ENCODE measurements at regions not wholly inside any gene's neighbourhood (a gene's known extent, or its start where the extent isn't known, plus 50 kb on each side); places are given as distances from the start of the nearest gene placed in this dataset.
"Not testable (repeated sequence)": the region's sequence is repeated elsewhere in the genome, so short reads cannot be mapped to it uniquely, and the experiment has no call there.

DNA sequence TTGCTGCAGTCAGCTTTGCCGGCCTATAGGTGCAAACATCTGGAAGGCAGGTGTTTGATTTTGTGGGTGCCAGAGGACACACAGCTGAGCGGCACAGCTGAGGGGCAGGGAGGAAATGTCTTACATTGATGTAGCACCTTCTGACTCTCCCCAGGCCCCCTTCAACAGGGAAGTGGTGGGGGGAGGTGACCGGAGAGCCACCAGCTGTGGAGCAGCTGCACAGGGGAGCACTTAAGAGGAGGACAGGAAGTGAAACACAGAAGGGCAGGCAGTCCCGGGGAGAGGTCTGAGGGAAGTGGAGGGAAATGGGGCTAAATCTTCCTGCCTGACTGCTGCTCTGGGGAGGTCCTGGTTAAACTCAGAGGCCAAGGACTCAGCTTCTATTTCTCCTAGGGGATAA is 409.1 kb downstream of the TNS1 start:
- TF ChIP-seq, protein P1, sequence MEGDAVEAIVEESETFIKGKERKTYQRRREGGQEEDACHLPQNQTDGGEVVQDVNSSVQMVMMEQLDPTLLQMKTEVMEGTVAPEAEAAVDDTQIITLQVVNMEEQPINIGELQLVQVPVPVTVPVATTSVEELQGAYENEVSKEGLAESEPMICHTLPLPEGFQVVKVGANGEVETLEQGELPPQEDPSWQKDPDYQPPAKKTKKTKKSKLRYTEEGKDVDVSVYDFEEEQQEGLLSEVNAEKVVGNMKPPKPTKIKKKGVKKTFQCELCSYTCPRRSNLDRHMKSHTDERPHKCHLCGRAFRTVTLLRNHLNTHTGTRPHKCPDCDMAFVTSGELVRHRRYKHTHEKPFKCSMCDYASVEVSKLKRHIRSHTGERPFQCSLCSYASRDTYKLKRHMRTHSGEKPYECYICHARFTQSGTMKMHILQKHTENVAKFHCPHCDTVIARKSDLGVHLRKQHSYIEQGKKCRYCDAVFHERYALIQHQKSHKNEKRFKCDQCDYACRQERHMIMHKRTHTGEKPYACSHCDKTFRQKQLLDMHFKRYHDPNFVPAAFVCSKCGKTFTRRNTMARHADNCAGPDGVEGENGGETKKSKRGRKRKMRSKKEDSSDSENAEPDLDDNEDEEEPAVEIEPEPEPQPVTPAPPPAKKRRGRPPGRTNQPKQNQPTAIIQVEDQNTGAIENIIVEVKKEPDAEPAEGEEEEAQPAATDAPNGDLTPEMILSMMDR (IDR thresholded peaks at IDR 0.05), result no peak
- Histone ChIP-seq H3K9me3 (no peaks in the 10 kb centered on the region), H3K4me3 (ENCODE audit: low read depth in 1 of 2, low read length in 1 of 2) (no peak overlapping the region), H3K27ac (no peak overlapping the region), H3K36me3 (no peaks in the 10 kb centered on the region), H3K27me3 (peaks cover 3% of the 10 kb centered on the region), H3K4me1 (ENCODE audit: control insufficient read depth in 1 of 2, insufficient read depth in 1 of 2, low read depth in 1 of 2, low read length in 1 of 2) (no peaks in the 10 kb centered on the region)

DNA sequence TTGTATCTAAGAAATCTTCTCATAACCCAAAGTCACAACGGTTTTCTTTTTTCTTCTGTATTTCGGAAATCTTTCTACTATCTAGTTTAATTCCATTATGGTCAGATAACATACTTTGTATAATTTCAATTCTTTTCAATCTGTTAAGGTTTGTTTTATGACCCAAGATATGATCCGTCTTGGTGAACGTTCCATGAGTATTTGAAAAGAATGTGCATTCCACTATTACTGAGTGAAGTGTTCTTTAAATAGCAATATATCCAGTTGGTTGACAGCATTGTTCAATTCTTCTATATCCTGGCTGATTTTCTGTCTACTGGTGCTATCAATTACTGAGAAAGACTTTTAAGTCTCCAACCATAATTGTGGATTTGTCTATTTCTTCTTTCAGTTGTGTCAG is 414.5 kb downstream of the TNS1 start:
- H3K36me3 ChIP-seq, result no peaks in the 10 kb centered on the region
- TF ChIP-seq, protein P1 (IDR thresholded peaks at IDR 0.05), result no peak
- no peaks in the 10 kb centered on the region for H3K9me3 ChIP-seq
- no peaks in the 10 kb centered on the region for H3K4me1 ChIP-seq (ENCODE audit: control insufficient read depth in 1 of 2, insufficient read depth in 1 of 2, low read depth in 1 of 2, low read length in 1 of 2)
- no peak overlapping the region for H3K27ac ChIP-seq
- H3K27me3 ChIP-seq, result no peaks in the 10 kb centered on the region
- H3K4me3 ChIP-seq (ENCODE audit: low read depth in 1 of 2, low read length in 1 of 2), result no peak overlapping the region

DNA sequence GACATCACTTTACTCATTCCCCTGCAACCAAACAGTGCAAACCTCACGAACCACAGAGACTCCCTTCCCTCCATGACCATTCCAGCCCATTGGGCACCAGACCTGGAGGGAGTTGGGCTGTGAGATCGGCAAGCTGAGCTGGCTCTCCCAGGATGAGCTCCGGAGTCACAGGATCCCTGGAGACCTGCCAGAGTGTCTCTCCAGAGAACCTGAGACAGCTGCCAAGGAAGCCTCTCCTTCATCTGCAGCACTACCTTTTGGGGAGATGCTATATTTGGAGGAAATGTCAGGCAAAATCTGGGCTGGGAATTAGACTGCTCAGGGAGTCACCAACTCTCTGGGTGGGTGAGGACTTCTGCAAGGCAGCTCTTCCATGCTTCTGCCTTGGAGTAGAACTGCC is 417.4 kb downstream of the TNS1 start:
- TF ChIP-seq, protein P1 (IDR thresholded peaks at IDR 0.05), result no peak
- no peaks in the 10 kb centered on the region for H3K36me3 ChIP-seq
- H3K9me3 ChIP-seq, result no peaks in the 10 kb centered on the region
- H3K4me1 ChIP-seq (ENCODE audit: control insufficient read depth in 1 of 2, insufficient read depth in 1 of 2, low read depth in 1 of 2, low read length in 1 of 2), result no peaks in the 10 kb centered on the region
- no peaks in the 10 kb centered on the region for H3K27me3 ChIP-seq
- H3K27ac ChIP-seq, result no peak overlapping the region
- H3K4me3 ChIP-seq (ENCODE audit: low read depth in 1 of 2, low read length in 1 of 2), result no peak overlapping the region

DNA sequence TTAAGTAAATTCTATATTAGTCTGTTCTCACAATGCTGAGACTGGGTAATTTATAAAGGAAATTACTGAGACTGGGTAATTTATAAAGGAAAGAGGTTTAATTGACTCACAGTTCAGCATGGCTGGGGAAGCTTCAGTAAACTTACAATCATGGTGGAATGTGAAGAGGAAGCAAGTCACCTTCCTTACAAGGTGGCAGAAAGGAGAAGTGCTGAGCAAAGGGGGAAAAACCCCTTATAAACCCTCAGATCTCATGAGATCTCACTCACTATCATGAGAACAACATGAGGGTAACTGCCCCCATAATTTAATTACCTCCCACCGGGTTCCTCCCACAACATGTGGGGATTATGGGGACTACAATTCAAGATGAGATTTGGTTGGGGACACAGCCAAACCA is 422.4 kb downstream of the TNS1 start:
- H3K4me1 ChIP-seq (ENCODE audit: control insufficient read depth in 1 of 2, insufficient read depth in 1 of 2, low read depth in 1 of 2, low read length in 1 of 2); H3K27me3 ChIP-seq; H3K27ac ChIP-seq; H3K9me3 ChIP-seq; H3K36me3 ChIP-seq; H3K4me3 ChIP-seq (ENCODE audit: low read depth in 1 of 2, low read length in 1 of 2): not testable (repeated sequence)

DNA sequence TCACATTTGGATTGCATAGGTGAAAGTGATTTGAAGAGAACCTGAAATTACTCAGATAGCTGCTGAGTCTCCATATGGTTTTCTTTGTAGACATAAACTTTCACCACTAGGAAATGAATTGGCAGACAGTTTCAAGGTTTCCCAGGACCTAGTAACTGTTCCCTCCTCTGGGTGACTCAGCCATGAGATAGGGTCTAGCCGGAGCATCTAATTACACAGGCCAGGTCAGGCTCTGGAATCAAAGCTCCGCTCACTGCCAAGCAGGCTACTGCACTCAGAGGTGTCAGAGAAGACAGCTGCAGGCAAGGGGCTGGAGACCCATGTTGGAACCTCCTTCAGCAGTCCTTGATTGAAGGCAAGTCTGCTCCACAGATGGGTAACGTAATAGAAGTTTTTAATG is 429.2 kb downstream of the TNS1 start:
- Histone ChIP-seq H3K27ac (no peak overlapping the region), H3K4me1 (ENCODE audit: control insufficient read depth in 1 of 2, insufficient read depth in 1 of 2, low read depth in 1 of 2, low read length in 1 of 2) (no peaks in the 10 kb centered on the region), H3K4me3 (ENCODE audit: low read depth in 1 of 2, low read length in 1 of 2) (no peak overlapping the region), H3K9me3 (no peaks in the 10 kb centered on the region), H3K27me3 (no peaks in the 10 kb centered on the region), H3K36me3 (no peaks in the 10 kb centered on the region)
- TF ChIP-seq, protein P1 (IDR thresholded peaks at IDR 0.05), result no peak

DNA sequence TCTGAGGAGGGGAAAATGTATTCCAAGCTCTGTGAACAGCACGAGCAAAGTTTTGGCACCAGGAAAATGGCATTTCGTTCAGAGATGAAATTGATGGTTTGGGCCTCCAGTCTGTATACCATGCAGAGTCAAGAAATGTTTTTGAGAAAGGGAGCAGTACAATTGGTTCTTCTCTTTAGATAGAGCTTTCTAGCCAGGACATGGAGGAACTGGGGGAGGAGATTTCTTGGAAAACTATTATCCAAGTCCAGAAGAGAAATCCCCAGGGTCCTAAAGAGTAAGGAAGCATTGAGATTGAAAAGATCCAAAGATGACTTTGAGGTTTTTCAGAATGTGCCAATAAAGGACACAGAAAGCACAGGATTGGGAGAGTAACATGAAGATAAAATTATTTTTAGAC is 432.4 kb downstream of the TNS1 start:
- TF ChIP-seq, protein P1 (IDR thresholded peaks at IDR 0.05), result no peak
- Histone ChIP-seq H3K27me3 (no peaks in the 10 kb centered on the region), H3K27ac (no peak overlapping the region), H3K4me3 (ENCODE audit: low read depth in 1 of 2, low read length in 1 of 2) (no peak overlapping the region), H3K9me3 (no peaks in the 10 kb centered on the region), H3K4me1 (ENCODE audit: control insufficient read depth in 1 of 2, insufficient read depth in 1 of 2, low read depth in 1 of 2, low read length in 1 of 2) (no peaks in the 10 kb centered on the region), H3K36me3 (no peaks in the 10 kb centered on the region)

Data from neutrophil (primary cell).